HepG2 (cell line): ENCODE measurements at regions not wholly inside any gene's neighbourhood (a gene's known extent, or its start where the extent isn't known, plus 50 kb on each side); places are given as distances from the start of the nearest gene placed in this dataset.

Source experiments
- ATAC-seq: fragments of 200-7000 bp; cut with Tn5 transposase; 3 replicates; pipeline ENCODE4 v1.9.1; 2020; ENCODE audit warnings: mild to moderate bottlenecking, moderate library complexity
- BruUV-seq: library from RNA; stranded (reverse); fragments of 400-500 nt; replicated peaks from 2 replicates; lab custom pipeline; 2021; lab: Mats Ljungman, UMichigan
- CTCF ChIA-PET: fragments of 300-600 bp; formaldehyde crosslinking; extraction: SDS; loops from one replicate; lab custom pipeline; 2021; ENCODE audit warnings: low total read pairs, inconsistent platforms, low intra/inter-chr PET ratio; lab: Yijun Ruan, JAX
- POLR2A ChIA-PET: fragments of 350-600 bp; sonication (Branson Sonifier 250); formaldehyde crosslinking; loops from one replicate; lab custom pipeline; 2020; ENCODE audit warnings: antibody characterized with exemption, inconsistent platforms; lab: Yijun Ruan, JAX
- DNase-seq: peaks from one replicate; pipeline ENCODE4 v3.0.0-alpha.2; 2015; ENCODE audit warnings: low spot score
- FAIRE-seq: peaks from 3 replicates; lab custom pipeline; 2011; peaks lifted over from hg19 to GRCh38; lab: Jason Lieb, UNC
- H2AFZ ChIP-seq: one replicate; pipeline ENCODE4 v1.6.1; 2011; ENCODE audit warnings: low read length, inconsistent platforms
- H3K27ac ChIP-seq: fragments of 300-600 bp; 3 replicates; pipeline ENCODE4 v1.8.0; 2011; ENCODE audit warnings: mixed run types, mild to moderate bottlenecking, mixed read lengths, low read length, inconsistent platforms; ENCODE audit not compliant: insufficient read depth; ENCODE audit errors: extremely low read length
- H3K27me3 ChIP-seq, 2 experiments: fragments of 200-600 bp in 1 of 2; 2 replicates in 1 of 2; 3 replicates in 1 of 2; pipeline versions ENCODE4 v1.6.0 to v1.8.0; 2011; ENCODE audit warnings: low read length in 2 of 2, mild to moderate bottlenecking in 2 of 2, moderate library complexity in 2 of 2, inconsistent platforms in 1 of 2; ENCODE audit not compliant: insufficient read depth in 2 of 2, control insufficient read depth in 1 of 2
- H3K36me3 ChIP-seq, 2 experiments: fragments of 200-600 bp in 1 of 2; replicated peaks in 1 of 2; 2 replicates in 1 of 2; 3 replicates in 1 of 2; pipeline versions ENCODE4 v1.5.1 to v1.8.0; 2011; ENCODE audit warnings: low read length in 2 of 2, inconsistent platforms in 1 of 2; ENCODE audit not compliant: insufficient read depth in 2 of 2, control insufficient read depth in 1 of 2
- H3K4me1 ChIP-seq: 2 replicates; pipeline ENCODE4 v1.5.1; 2012; ENCODE audit warnings: low read length, inconsistent platforms; ENCODE audit not compliant: insufficient read depth
- H3K4me2 ChIP-seq: 2 replicates; pipeline ENCODE4 v1.6.0; 2011; ENCODE audit warnings: low read depth, low read length, inconsistent platforms
- H3K4me3 ChIP-seq, 3 experiments: fragments of 200-600 bp in 1 of 3; sonication (generic), shearing (Covaris generic) in 1 of 3; replicated peaks in 1 of 3; 2 replicates each; pipeline ENCODE4 v1.5.1; 2011 to 2016; ENCODE audit warnings: low read length in 3 of 3, inconsistent platforms in 2 of 3, low read depth in 2 of 3, mild to moderate bottlenecking in 2 of 3, control low read depth in 1 of 3, mixed read lengths in 1 of 3; ENCODE audit not compliant: insufficient read depth in 1 of 3
- H3K79me2 ChIP-seq: one replicate; pipeline ENCODE4 v1.6.1; 2011; ENCODE audit warnings: low read length, inconsistent platforms; ENCODE audit not compliant: insufficient read depth
- H3K9ac ChIP-seq: 2 replicates; pipeline ENCODE4 v1.6.0; 2011; ENCODE audit warnings: mild to moderate bottlenecking, low read depth, low read length, inconsistent platforms; ENCODE audit not compliant: insufficient read depth
- H3K9me3 ChIP-seq: 2 replicates; pipeline ENCODE4 v1.5.1; 2012; ENCODE audit warnings: mild to moderate bottlenecking, low read length
- H4K20me1 ChIP-seq: 2 replicates; pipeline ENCODE4 v1.6.0; 2011; ENCODE audit warnings: inconsistent platforms, mild to moderate bottlenecking, low read length, moderate library complexity; ENCODE audit not compliant: insufficient read depth
- ATF1 ChIP-seq: IDR thresholded peaks from 2 replicates; pipeline ENCODE4 v1.6.1; 2016; ENCODE audit warnings: mild to moderate bottlenecking, control low read depth
- ATF7 ChIP-seq, 2 experiments: fragments of 450-650 bp in 1 of 2; sonication (generic) in 1 of 2; formaldehyde crosslinking in 1 of 2; IDR thresholded peaks; 2 replicates each; pipeline versions ENCODE4 v1.4.0 to v1.6.1; 2016 to 2020; ENCODE audit warnings: antibody characterized with exemption in 1 of 2, mild to moderate bottlenecking in 1 of 2, missing genetic modification reagents in 1 of 2
- HIVEP1 ChIP-seq: sonication (generic); formaldehyde crosslinking; IDR thresholded peaks from 2 replicates; pipeline ENCODE4 v1.4.0; 2020; ENCODE audit warnings: mild to moderate bottlenecking, missing genetic modification reagents
- NR2C2 ChIP-seq: sonication (generic); formaldehyde crosslinking; IDR thresholded peaks from 2 replicates; pipeline ENCODE4 v1.4.0; 2020; ENCODE audit warnings: missing genetic modification reagents, mild to moderate bottlenecking, moderate library complexity, borderline replicate concordance
- SKI ChIP-seq: fragments of 450-650 bp; IDR thresholded peaks from one replicate; pipeline ENCODE4 v1.6.1; 2018; ENCODE audit warnings: mild to moderate bottlenecking; ENCODE audit not compliant: partially characterized antibody
- SNAPC5 ChIP-seq: sonication (generic); formaldehyde crosslinking; IDR thresholded peaks from 2 replicates; pipeline ENCODE4 v1.8.1; 2023; ENCODE audit warnings: mild to moderate bottlenecking, missing genetic modification reagents, borderline replicate concordance
- ZBTB7A ChIP-seq: sonication (generic); formaldehyde crosslinking; IDR thresholded peaks from 2 replicates; pipeline ENCODE4 v1.8.0; 2022; ENCODE audit warnings: mild to moderate bottlenecking, missing genetic modification reagents
- ZNF230 ChIP-seq: sonication (generic); formaldehyde crosslinking; IDR thresholded peaks from 2 replicates; pipeline ENCODE4 v1.4.0; 2020; ENCODE audit warnings: mild to moderate bottlenecking, missing genetic modification reagents
- WGBS: methylation state at CpG from one replicate; pipeline ENCODE4 v1.1.6; 2017; ENCODE audit warnings: low lambda C conversion rate; 5-methylcytosine and 5-hydroxymethylcytosine counted together
- in situ Hi-C: cut with HindIII; loops from 2 replicates; pipeline ENCODE4 v1.10.0; 2017; ENCODE audit warnings: low pct_unique_long_range_greater_than_20kb; ENCODE audit not compliant: extremely low pct_ligation_motif_present
- intact Hi-C: fragments of 100-400 bp; cut with micrococcal nuclease; formaldehyde crosslinking; loops from one replicate; pipeline ENCODE4 v1.10.0; 2022; ENCODE audit not compliant: unreplicated experiment
- TF ChIP-seq, protein P1 (sequence below): fragments of 450-650 bp; IDR thresholded peaks from 2 replicates; pipeline ENCODE4 v1.6.1; 2016
- TF ChIP-seq, protein P2 (sequence below): sonication (generic); formaldehyde crosslinking; IDR thresholded peaks from 2 replicates; pipeline ENCODE4 v1.4.0; 2020; ENCODE audit warnings: missing genetic modification reagents, borderline replicate concordance

GRCh38 chr1:207243442-207244408 is 77.8 kb upstream of the CD55 start:
- FAIRE-seq = no peak
- Histone ChIP-seq H3K4me2 (no peak overlapping the region), H3K9me3 (no peaks in the 10 kb centered on the region), H3K9ac (no peak overlapping the region), H3K4me1 (peaks cover 46% of the 10 kb centered on the region), H4K20me1 (no peaks in the 10 kb centered on the region), H2AFZ (no peak overlapping the region), H3K79me2 (no peaks in the 10 kb centered on the region), H3K36me3 (no peaks in the 10 kb centered on the region), H3K27me3 (no peaks in the 10 kb centered on the region), H3K27ac (no peak overlapping the region), H3K4me3 (no peak overlapping the region)
- intact Hi-C loops = loop anchor here (5.0 kb wide), 1 partner anchor 141 kb away; the partner anchor contains the start of gene C4BPA
- TF ChIP-seq, protein P1, sequence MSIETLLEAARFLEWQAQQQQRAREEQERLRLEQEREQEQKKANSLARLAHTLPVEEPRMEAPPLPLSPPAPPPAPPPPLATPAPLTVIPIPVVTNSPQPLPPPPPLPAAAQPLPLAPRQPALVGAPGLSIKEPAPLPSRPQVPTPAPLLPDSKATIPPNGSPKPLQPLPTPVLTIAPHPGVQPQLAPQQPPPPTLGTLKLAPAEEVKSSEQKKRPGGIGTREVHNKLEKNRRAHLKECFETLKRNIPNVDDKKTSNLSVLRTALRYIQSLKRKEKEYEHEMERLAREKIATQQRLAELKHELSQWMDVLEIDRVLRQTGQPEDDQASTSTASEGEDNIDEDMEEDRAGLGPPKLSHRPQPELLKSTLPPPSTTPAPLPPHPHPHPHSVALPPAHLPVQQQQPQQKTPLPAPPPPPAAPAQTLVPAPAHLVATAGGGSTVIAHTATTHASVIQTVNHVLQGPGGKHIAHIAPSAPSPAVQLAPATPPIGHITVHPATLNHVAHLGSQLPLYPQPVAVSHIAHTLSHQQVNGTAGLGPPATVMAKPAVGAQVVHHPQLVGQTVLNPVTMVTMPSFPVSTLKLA = no peak
- TF ChIP-seq ZNF230 (no peak), SKI (no peak), HIVEP1 (CRISPR knock-in tag) (no peak), ATF1 (no peak), ATF7 (IDR thresholded peaks at IDR 0.05) (no peak), ATF7 (CRISPR knock-in tag; IDR thresholded peaks at IDR 0.05) (no peak), NR2C2 (no peak), SNAPC5 (CRISPR knock-in tag) (no peak), ZBTB7A (no peak)
- TF ChIP-seq, protein P2, sequence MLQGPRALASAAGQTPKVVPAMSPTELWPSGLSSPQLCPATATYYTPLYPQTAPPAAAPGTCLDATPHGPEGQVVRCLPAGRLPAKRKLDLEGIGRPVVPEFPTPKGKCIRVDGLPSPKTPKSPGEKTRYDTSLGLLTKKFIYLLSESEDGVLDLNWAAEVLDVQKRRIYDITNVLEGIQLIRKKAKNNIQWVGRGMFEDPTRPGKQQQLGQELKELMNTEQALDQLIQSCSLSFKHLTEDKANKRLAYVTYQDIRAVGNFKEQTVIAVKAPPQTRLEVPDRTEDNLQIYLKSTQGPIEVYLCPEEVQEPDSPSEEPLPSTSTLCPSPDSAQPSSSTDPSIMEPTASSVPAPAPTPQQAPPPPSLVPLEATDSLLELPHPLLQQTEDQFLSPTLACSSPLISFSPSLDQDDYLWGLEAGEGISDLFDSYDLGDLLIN (CRISPR knock-in tag) = no peak
- ATAC-seq = no peak
- POLR2A ChIA-PET = interaction anchor here (1.2 kb wide), 1 partner anchor 77 kb away, joined by 3 read pairs; no protein-coding TSS in a partner anchor
- BruUV-seq = no TSS peak
- 87% methylated on average over 8 of the region's 8 CpGs for WGBS
- in situ Hi-C loops = no loop called here
- no peak for DNase-seq
- CTCF ChIA-PET = no interaction called here
